ENCODE measurements at regions not wholly inside any gene's neighbourhood (a gene's known extent, or its start where the extent isn't known, plus 50 kb on each side); places are given as distances from the start of the nearest gene placed in this dataset.

GRCh38 chr4:189763583-189763982, 177.1 kb upstream of the FRG1 start:
- H3K9me3 ChIP-seq (replicated peaks; ENCODE audit: insufficient read depth, low read length) = no peaks in the 10 kb centered on the region

GRCh38 chr4:189765301-189765700, 175.4 kb upstream of the FRG1 start:
- Histone ChIP-seq H3K9me3 (replicated peaks; ENCODE audit: insufficient read depth, low read length) (no peaks in the 10 kb centered on the region), H3K4me2 (ENCODE audit: low read depth, low read length) (no peak overlapping the region), H3K27ac (ENCODE audit: low read length) (no peak overlapping the region), H3K79me2 (ENCODE audit: low read length) (no peaks in the 10 kb centered on the region), H3K9me2 (replicated peaks; ENCODE audit: insufficient read depth, low read length) (no peaks in the 10 kb centered on the region), H2AFZ (ENCODE audit: low read length) (no peak overlapping the region), H3K4me3 (ENCODE audit: low read length) (no peak overlapping the region), H3K36me3 (replicated peaks; ENCODE audit: insufficient read depth, low read length) (no peaks in the 10 kb centered on the region), H3K4me1 (ENCODE audit: low read length) (no peaks in the 10 kb centered on the region), H3F3A (ENCODE audit: insufficient read depth, low read length) (no peaks in the 10 kb centered on the region), H4K20me1 (ENCODE audit: insufficient read depth, low read length) (no peaks in the 10 kb centered on the region), H3K9ac (ENCODE audit: low read length) (no peak overlapping the region), H3K27me3 (replicated peaks; ENCODE audit: insufficient read depth, low read length) (no peaks in the 10 kb centered on the region)
- no peak for DNase-seq
- no peak for TF ChIP-seq EZH2 (optimal IDR thresholded peaks at IDR 0.05; ENCODE audit: low read depth, low read length)
- no peak for TF ChIP-seq EZH2phosphoT487 (IDR thresholded peaks at IDR 0.05; ENCODE audit: low read length)
- TF ChIP-seq CTCF (IDR thresholded peaks at IDR 0.05; ENCODE audit: low read length) = no peak

More at GRCh38 chr4:189763583-189763982, 177.1 kb upstream of the FRG1 start:
- H2AFZ ChIP-seq (ENCODE audit: low read length) = no peak overlapping the region
- H3K36me3 ChIP-seq (replicated peaks; ENCODE audit: insufficient read depth, low read length) = no peaks in the 10 kb centered on the region
- H3K4me2 ChIP-seq (ENCODE audit: low read depth, low read length) = no peak overlapping the region
- no peaks in the 10 kb centered on the region for H3K4me1 ChIP-seq (ENCODE audit: low read length)
- no peaks in the 10 kb centered on the region for H3K79me2 ChIP-seq (ENCODE audit: low read length)
- H3K9ac ChIP-seq (ENCODE audit: low read length) = no peak overlapping the region
- H3K4me3 ChIP-seq (ENCODE audit: low read length) = no peak overlapping the region
- no peak overlapping the region for H3K27ac ChIP-seq (ENCODE audit: low read length)
- TF ChIP-seq EZH2phosphoT487 (IDR thresholded peaks at IDR 0.05; ENCODE audit: low read length) = no peak
- TF ChIP-seq CTCF (IDR thresholded peaks at IDR 0.05; ENCODE audit: low read length) = no peak
- no peak for TF ChIP-seq EZH2 (optimal IDR thresholded peaks at IDR 0.05; ENCODE audit: low read depth, low read length)
- no peaks in the 10 kb centered on the region for H4K20me1 ChIP-seq (ENCODE audit: insufficient read depth, low read length)
- no peaks in the 10 kb centered on the region for H3K27me3 ChIP-seq (replicated peaks; ENCODE audit: insufficient read depth, low read length)
- H3F3A ChIP-seq (ENCODE audit: insufficient read depth, low read length) = no peaks in the 10 kb centered on the region
- DNase-seq = no peak
- H3K9me2 ChIP-seq (replicated peaks; ENCODE audit: insufficient read depth, low read length) = no peaks in the 10 kb centered on the region

GRCh38 chr4:189765736-189766135, 174.9 kb upstream of the FRG1 start:
- no peak overlapping the region for H3K9ac ChIP-seq (ENCODE audit: low read length)
- H3K27ac ChIP-seq (ENCODE audit: low read length) = no peak overlapping the region
- H3K4me1 ChIP-seq (ENCODE audit: low read length) = no peaks in the 10 kb centered on the region
- no peaks in the 10 kb centered on the region for H3F3A ChIP-seq (ENCODE audit: insufficient read depth, low read length)
- DNase-seq = no peak
- H3K27me3 ChIP-seq (replicated peaks; ENCODE audit: insufficient read depth, low read length) = no peaks in the 10 kb centered on the region
- no peak overlapping the region for H2AFZ ChIP-seq (ENCODE audit: low read length)
- no peak overlapping the region for H3K4me2 ChIP-seq (ENCODE audit: low read depth, low read length)
- H3K9me3 ChIP-seq (replicated peaks; ENCODE audit: insufficient read depth, low read length) = no peaks in the 10 kb centered on the region
- H3K79me2 ChIP-seq (ENCODE audit: low read length) = no peaks in the 10 kb centered on the region
- no peak overlapping the region for H3K4me3 ChIP-seq (ENCODE audit: low read length)
- H3K36me3 ChIP-seq (replicated peaks; ENCODE audit: insufficient read depth, low read length) = no peaks in the 10 kb centered on the region
- H4K20me1 ChIP-seq (ENCODE audit: insufficient read depth, low read length) = no peaks in the 10 kb centered on the region
- H3K9me2 ChIP-seq (replicated peaks; ENCODE audit: insufficient read depth, low read length) = no peaks in the 10 kb centered on the region
- TF ChIP-seq EZH2 (optimal IDR thresholded peaks at IDR 0.05; ENCODE audit: low read depth, low read length) = no peak
- TF ChIP-seq CTCF (IDR thresholded peaks at IDR 0.05; ENCODE audit: low read length) = no peak
- no peak for TF ChIP-seq EZH2phosphoT487 (IDR thresholded peaks at IDR 0.05; ENCODE audit: low read length)
